ENCODE measurements at regions not wholly inside any gene's neighbourhood (a gene's known extent, or its start where the extent isn't known, plus 50 kb on each side); places are given as distances from the start of the nearest gene placed in this dataset.
"Not testable (repeated sequence)": the region's sequence is repeated elsewhere in the genome, so short reads cannot be mapped to it uniquely, and the experiment has no call there.

DNA sequence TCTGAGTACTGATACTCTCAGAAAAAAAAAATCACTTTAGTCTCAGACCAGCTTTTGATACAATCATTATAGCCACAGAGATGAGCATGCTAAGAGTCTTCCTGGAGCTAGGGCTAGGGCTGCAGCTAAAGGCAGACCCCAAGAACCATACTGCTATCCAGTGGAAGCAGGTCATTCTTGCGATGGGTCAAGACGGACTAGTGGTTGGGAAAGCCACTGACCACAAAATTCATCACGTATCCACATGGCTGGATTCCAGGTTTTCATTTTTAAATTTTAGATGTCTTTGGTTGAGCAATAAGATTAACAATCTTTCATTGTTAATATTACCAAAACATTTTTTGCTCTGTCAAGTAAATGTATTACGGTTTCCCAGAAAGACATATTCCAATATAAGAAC, 598.1 kb downstream of the DNAH5 start:
- 89 to 94% methylated on average over 4 of the region's 4 CpGs for WGBS, 2 donors
- ATAC-seq (ENCODE audit: insufficient read depth, low FRiP score), result no peak
- Histone ChIP-seq H3K27ac (ENCODE audit: low read depth in 1 of 2, low read length in 1 of 2) (no peak overlapping the region), H3K27me3 (ENCODE audit: control insufficient read depth in 3 of 3, insufficient read depth in 3 of 3, low read length in 2 of 3) (no peaks in the 10 kb centered on the region), H3K4me1 (ENCODE audit: control insufficient read depth in 5 of 5, insufficient read depth in 5 of 5, low read length in 5 of 5) (no peaks in the 10 kb centered on the region), H3K36me3 (ENCODE audit: control insufficient read depth in 4 of 4, insufficient read depth in 4 of 4, low read length in 4 of 4) (no peaks in the 10 kb centered on the region), H3K4me3 (no peak overlapping the region), H3K9ac (ENCODE audit: insufficient read depth in 1 of 2, low read length in 2 of 2) (no peak overlapping the region), H3K9me3 (ENCODE audit: control insufficient read depth in 4 of 4, insufficient read depth in 3 of 4, low read length in 3 of 4) (no peaks in the 10 kb centered on the region)
- TF ChIP-seq, protein P1, sequence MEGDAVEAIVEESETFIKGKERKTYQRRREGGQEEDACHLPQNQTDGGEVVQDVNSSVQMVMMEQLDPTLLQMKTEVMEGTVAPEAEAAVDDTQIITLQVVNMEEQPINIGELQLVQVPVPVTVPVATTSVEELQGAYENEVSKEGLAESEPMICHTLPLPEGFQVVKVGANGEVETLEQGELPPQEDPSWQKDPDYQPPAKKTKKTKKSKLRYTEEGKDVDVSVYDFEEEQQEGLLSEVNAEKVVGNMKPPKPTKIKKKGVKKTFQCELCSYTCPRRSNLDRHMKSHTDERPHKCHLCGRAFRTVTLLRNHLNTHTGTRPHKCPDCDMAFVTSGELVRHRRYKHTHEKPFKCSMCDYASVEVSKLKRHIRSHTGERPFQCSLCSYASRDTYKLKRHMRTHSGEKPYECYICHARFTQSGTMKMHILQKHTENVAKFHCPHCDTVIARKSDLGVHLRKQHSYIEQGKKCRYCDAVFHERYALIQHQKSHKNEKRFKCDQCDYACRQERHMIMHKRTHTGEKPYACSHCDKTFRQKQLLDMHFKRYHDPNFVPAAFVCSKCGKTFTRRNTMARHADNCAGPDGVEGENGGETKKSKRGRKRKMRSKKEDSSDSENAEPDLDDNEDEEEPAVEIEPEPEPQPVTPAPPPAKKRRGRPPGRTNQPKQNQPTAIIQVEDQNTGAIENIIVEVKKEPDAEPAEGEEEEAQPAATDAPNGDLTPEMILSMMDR (IDR thresholded peaks at IDR 0.05; ENCODE audit: control extremely low read depth, extremely low read depth), result no peak
- no peak for DNase-seq

DNA sequence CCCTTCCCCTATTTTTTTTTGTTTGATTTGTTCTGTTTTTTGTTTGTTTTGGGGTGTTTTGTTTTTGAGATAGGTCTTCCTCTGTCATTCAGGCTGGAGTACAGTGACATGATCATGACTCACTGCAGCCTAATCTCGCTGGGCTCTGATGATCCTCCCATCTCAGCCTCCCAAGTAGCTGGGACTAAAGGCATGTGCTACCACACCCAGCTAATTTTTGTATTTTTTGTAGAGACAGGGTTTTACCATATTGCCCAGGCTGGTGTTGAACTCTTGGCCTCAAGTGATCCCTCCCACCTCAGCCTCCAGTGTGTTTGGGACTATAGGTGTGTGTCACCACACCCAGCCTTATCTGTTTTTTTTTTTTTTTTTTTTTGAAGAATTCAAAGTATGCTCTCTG, 605.4 kb downstream of the DNAH5 start:
- DNase-seq (no peak), ATAC-seq (ENCODE audit: insufficient read depth, low FRiP score) (no peak)
- Histone ChIP-seq H3K4me1 (ENCODE audit: control insufficient read depth in 5 of 5, insufficient read depth in 5 of 5, low read length in 5 of 5) (no peaks in the 10 kb centered on the region), H3K27ac (ENCODE audit: low read depth in 1 of 2, low read length in 1 of 2) (no peak overlapping the region), H3K36me3 (ENCODE audit: control insufficient read depth in 4 of 4, insufficient read depth in 4 of 4, low read length in 4 of 4) (no peaks in the 10 kb centered on the region), H3K27me3 (ENCODE audit: control insufficient read depth in 3 of 3, insufficient read depth in 3 of 3, low read length in 2 of 3) (no peaks in the 10 kb centered on the region), H3K9ac (ENCODE audit: insufficient read depth in 1 of 2, low read length in 2 of 2) (no peak overlapping the region), H3K4me3 (no peak overlapping the region), H3K9me3 (ENCODE audit: control insufficient read depth in 4 of 4, insufficient read depth in 3 of 4, low read length in 3 of 4) (peaks cover 0 to 11% (median 0%) of the 10 kb centered on the region in 4 donors)
- TF ChIP-seq, protein P1 (IDR thresholded peaks at IDR 0.05; ENCODE audit: control extremely low read depth, extremely low read depth), result no peak
- WGBS, 2 donors, result 0 to 40% methylated on average over 1 of the region's 1 CpG

DNA sequence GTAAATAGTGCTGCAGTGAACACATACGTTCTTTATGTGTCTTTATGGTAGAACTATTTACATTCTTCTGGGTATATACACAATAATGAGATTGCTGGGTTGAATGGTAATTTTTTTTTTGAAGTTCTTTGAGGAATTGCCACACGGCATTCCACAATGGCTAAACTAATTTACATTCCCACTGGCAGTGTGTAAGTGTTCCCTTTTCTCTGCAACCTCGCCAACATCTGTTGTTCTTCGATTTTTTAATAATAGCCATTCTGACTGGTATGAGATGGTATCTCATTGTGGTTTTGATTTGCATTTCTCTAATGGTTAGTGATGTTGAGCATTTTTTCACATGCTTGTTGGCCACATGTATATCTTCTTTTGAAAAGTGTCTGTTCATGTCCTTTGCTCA, 609.5 kb downstream of the DNAH5 start:
- ATAC-seq (ENCODE audit: insufficient read depth, low FRiP score); DNase-seq; H3K36me3 ChIP-seq (ENCODE audit: control insufficient read depth in 4 of 4, insufficient read depth in 4 of 4, low read length in 4 of 4); H3K27me3 ChIP-seq (ENCODE audit: control insufficient read depth in 3 of 3, insufficient read depth in 3 of 3, low read length in 2 of 3); H3K9ac ChIP-seq (ENCODE audit: insufficient read depth in 1 of 2, low read length in 2 of 2); H3K9me3 ChIP-seq (ENCODE audit: control insufficient read depth in 4 of 4, insufficient read depth in 3 of 4, low read length in 3 of 4); H3K4me3 ChIP-seq; H3K4me1 ChIP-seq (ENCODE audit: control insufficient read depth in 5 of 5, insufficient read depth in 5 of 5, low read length in 5 of 5); H3K27ac ChIP-seq (ENCODE audit: low read depth in 1 of 2, low read length in 1 of 2): not testable (repeated sequence)
- 61 to 78% methylated on average over 4 of the region's 4 CpGs for WGBS, 2 donors

DNA sequence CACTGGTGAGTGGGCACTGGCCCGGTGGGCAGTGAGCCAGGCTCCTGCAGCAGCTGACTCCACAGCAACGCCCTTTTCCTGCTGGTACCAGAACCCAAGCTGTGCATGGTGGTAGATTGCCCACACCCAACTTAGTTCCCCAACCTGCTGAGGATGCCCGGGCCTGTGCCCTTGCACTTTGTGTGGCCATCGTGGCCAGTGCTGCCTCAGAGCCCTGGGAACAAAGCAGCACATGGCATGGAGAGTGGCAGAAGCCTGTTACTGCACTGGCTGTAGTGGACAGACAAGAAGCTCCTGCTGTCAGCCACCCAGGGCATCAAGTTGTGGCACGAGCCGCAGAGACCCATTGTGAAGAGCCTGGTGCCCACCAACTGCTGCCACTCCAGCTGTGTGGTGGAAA, 612.9 kb downstream of the DNAH5 start:
- Histone ChIP-seq H3K4me3 (no peak overlapping the region), H3K27ac (ENCODE audit: low read depth in 1 of 2, low read length in 1 of 2) (no peak overlapping the region), H3K9ac (ENCODE audit: insufficient read depth in 1 of 2, low read length in 2 of 2) (no peak overlapping the region), H3K36me3 (ENCODE audit: control insufficient read depth in 4 of 4, insufficient read depth in 4 of 4, low read length in 4 of 4) (no peaks in the 10 kb centered on the region), H3K9me3 (ENCODE audit: control insufficient read depth in 4 of 4, insufficient read depth in 3 of 4, low read length in 3 of 4) (peaks cover 0 to 5% (median 2%) of the 10 kb centered on the region in 4 donors), H3K27me3 (ENCODE audit: control insufficient read depth in 3 of 3, insufficient read depth in 3 of 3, low read length in 2 of 3) (no peaks in the 10 kb centered on the region), H3K4me1 (ENCODE audit: control insufficient read depth in 5 of 5, insufficient read depth in 5 of 5, low read length in 5 of 5) (no peaks in the 10 kb centered on the region)
- DNase-seq, result no peak
- TF ChIP-seq, protein P1 (IDR thresholded peaks at IDR 0.05; ENCODE audit: control extremely low read depth, extremely low read depth), result no peak
- WGBS, 2 donors, result 72 to 76% methylated on average over 6 of the region's 6 CpGs
- ATAC-seq (ENCODE audit: insufficient read depth, low FRiP score), result no peak

All from lung (tissue), 11 donors.